OCI-LY7 (cell line): ENCODE measurements at regions not wholly inside any gene's neighbourhood (a gene's known extent, or its start where the extent isn't known, plus 50 kb on each side); places are given as distances from the start of the nearest gene placed in this dataset.

Experiments used
- EZH2phosphoT487 ChIP-seq: fragments of 200-600 bp; sonication (generic); IDR thresholded peaks from 2 replicates; pipeline ENCODE4 v1.6.1; 2018; ENCODE audit warnings: low read depth, borderline replicate concordance, mild to moderate bottlenecking, mixed run types, antibody characterized with exemption, low read length, moderate library complexity, mixed read lengths
- TF ChIP-seq, protein P1 (sequence below): fragments of 200-600 bp; sonication (generic); conservative IDR thresholded peaks from 2 replicates; pipeline ENCODE4 v1.5.1; 2014; ENCODE audit warnings: mild to moderate bottlenecking, antibody characterized with exemption, low read length, moderate library complexity, mixed read lengths

- TF ChIP-seq, protein P1, sequence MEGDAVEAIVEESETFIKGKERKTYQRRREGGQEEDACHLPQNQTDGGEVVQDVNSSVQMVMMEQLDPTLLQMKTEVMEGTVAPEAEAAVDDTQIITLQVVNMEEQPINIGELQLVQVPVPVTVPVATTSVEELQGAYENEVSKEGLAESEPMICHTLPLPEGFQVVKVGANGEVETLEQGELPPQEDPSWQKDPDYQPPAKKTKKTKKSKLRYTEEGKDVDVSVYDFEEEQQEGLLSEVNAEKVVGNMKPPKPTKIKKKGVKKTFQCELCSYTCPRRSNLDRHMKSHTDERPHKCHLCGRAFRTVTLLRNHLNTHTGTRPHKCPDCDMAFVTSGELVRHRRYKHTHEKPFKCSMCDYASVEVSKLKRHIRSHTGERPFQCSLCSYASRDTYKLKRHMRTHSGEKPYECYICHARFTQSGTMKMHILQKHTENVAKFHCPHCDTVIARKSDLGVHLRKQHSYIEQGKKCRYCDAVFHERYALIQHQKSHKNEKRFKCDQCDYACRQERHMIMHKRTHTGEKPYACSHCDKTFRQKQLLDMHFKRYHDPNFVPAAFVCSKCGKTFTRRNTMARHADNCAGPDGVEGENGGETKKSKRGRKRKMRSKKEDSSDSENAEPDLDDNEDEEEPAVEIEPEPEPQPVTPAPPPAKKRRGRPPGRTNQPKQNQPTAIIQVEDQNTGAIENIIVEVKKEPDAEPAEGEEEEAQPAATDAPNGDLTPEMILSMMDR = no peak
- TF ChIP-seq EZH2phosphoT487 = no peak
Measured at GRCh38 chrX:17278961-17279360, 96.0 kb upstream of the NHS start.
